Stimulated activated CD4-positive, alpha-beta T cell treated with anti-CD3 and anti-CD28 coated beads, Interleukin-4, amount 100 ng/mL, for 1 hour (primary cell): ENCODE measurements at regions not wholly inside any gene's neighbourhood (a gene's known extent, or its start where the extent isn't known, plus 50 kb on each side); places are given as distances from the start of the nearest gene placed in this dataset.
"Not testable (repeated sequence)": the region's sequence is repeated elsewhere in the genome, so short reads cannot be mapped to it uniquely, and the experiment has no call there.

Source experiments
- DNase-seq: peaks from one replicate; pipeline ENCODE4 v3.0.0-alpha.2; 2020

GRCh38 chr6:8941577-8941976, 506.2 kb upstream of the SLC35B3 start:
- no peak for DNase-seq

- DNase-seq: no peak
Observed at GRCh38 chr6:8940356-8940755, 505.0 kb upstream of the SLC35B3 start.

GRCh38 chr6:8939615-8940014, 504.3 kb upstream of the SLC35B3 start:
- no peak for DNase-seq

GRCh38 chr6:8934318-8934717, 499.0 kb upstream of the SLC35B3 start:
- no peak for DNase-seq

- DNase-seq: no peak
Observed at GRCh38 chr6:8930009-8930408, 494.7 kb upstream of the SLC35B3 start.

GRCh38 chr6:8920244-8920643, 484.9 kb upstream of the SLC35B3 start:
- not testable (repeated sequence) for DNase-seq

- DNase-seq: no peak
Observed at GRCh38 chr6:8918196-8918595, 482.9 kb upstream of the SLC35B3 start.

GRCh38 chr6:8914700-8915099, 479.4 kb upstream of the SLC35B3 start:
- no peak for DNase-seq

GRCh38 chr6:8908638-8909037, 473.3 kb upstream of the SLC35B3 start:
- no peak for DNase-seq

GRCh38 chr6:8906699-8907098, 471.4 kb upstream of the SLC35B3 start:
- no peak for DNase-seq

- no peak for DNase-seq
Observed at GRCh38 chr6:8905757-8906156, 470.4 kb upstream of the SLC35B3 start.

- no peak for DNase-seq
Observed at GRCh38 chr6:8904754-8905153, 469.4 kb upstream of the SLC35B3 start.

- no peak for DNase-seq
Observed at GRCh38 chr6:8900056-8900455, 464.7 kb upstream of the SLC35B3 start.

GRCh38 chr6:8889514-8889913, 454.2 kb upstream of the SLC35B3 start:
- DNase-seq: no peak

- DNase-seq: no peak
Observed at GRCh38 chr6:8888468-8888867, 453.1 kb upstream of the SLC35B3 start.

- no peak for DNase-seq
Observed at GRCh38 chr6:8881663-8882062, 446.3 kb upstream of the SLC35B3 start.

- no peak for DNase-seq
Observed at GRCh38 chr6:8879334-8879733, 444.0 kb upstream of the SLC35B3 start.

GRCh38 chr6:8875986-8876385, 440.6 kb upstream of the SLC35B3 start:
- DNase-seq: no peak

GRCh38 chr6:8872589-8872988, 437.2 kb upstream of the SLC35B3 start:
- DNase-seq: no peak

- no peak for DNase-seq
Observed at GRCh38 chr6:8865451-8865850, 430.1 kb upstream of the SLC35B3 start.

GRCh38 chr6:8860671-8861070, 425.3 kb upstream of the SLC35B3 start:
- no peak for DNase-seq

GRCh38 chr6:8859501-8859900, 424.2 kb upstream of the SLC35B3 start:
- no peak for DNase-seq

- DNase-seq: no peak
Observed at GRCh38 chr6:8858854-8859331, 423.5 kb upstream of the SLC35B3 start.

- no peak for DNase-seq
Observed at GRCh38 chr6:8857160-8857559, 421.8 kb upstream of the SLC35B3 start.

- no peak for DNase-seq
Observed at GRCh38 chr6:8855411-8855810, 420.1 kb upstream of the SLC35B3 start.

- no peak for DNase-seq
Observed at GRCh38 chr6:8852332-8852731, 417.0 kb upstream of the SLC35B3 start.
